H1 (cell line): ENCODE measurements at regions not wholly inside any gene's neighbourhood (a gene's known extent, or its start where the extent isn't known, plus 50 kb on each side); places are given as distances from the start of the nearest gene placed in this dataset.
A peak's percentile ranks its signal among the peaks of the same experiment; 100 is the strongest.

Experiments
- CTCF ChIA-PET: fragments of 300-600 bp; sonication (Branson Sonifier 250); formaldehyde crosslinking; loops from one replicate; lab custom pipeline; 2021; ENCODE audit not compliant: partially characterized antibody; lab: Charles Lee
- POLR2A ChIA-PET: fragments of 300-600 bp; sonication (Branson Sonifier 250); formaldehyde crosslinking; loops from one replicate; lab custom pipeline; 2021; ENCODE audit warnings: inconsistent platforms; ENCODE audit not compliant: partially characterized antibody; lab: Charles Lee
- DNase-seq, 2 experiments: peaks; one replicate each; pipeline versions ENCODE4 v3.0.0 to v3.0.0-alpha.2; 2010 to 2022; ENCODE audit warnings: low spot score in 2 of 2, low read depth in 1 of 2, mixed read lengths in 1 of 2
- FAIRE-seq: peaks from 2 replicates; lab custom pipeline; 2011; peaks lifted over from hg19 to GRCh38; lab: Jason Lieb, UNC
- H2AFZ ChIP-seq: 2 replicates; pipeline ENCODE4 v1.8.1; 2012; ENCODE audit warnings: low read length, inconsistent platforms
- H2AK5ac ChIP-seq: 2 replicates; pipeline ENCODE4 v1.6.1; 2013; ENCODE audit warnings: low read depth, low read length
- H2BK120ac ChIP-seq: replicated peaks from 2 replicates; pipeline ENCODE3; 2013; ENCODE audit warnings: low read depth, low read length, inconsistent platforms
- H2BK12ac ChIP-seq: 2 replicates; pipeline ENCODE4 v1.6.1; 2013; ENCODE audit warnings: low read depth, low read length
- H2BK15ac ChIP-seq: 2 replicates; pipeline ENCODE4 v1.6.1; 2013; ENCODE audit warnings: low read length
- H2BK20ac ChIP-seq: 2 replicates; pipeline ENCODE4 v1.6.1; 2013; ENCODE audit warnings: low read length
- H2BK5ac ChIP-seq: 2 replicates; pipeline ENCODE4 v1.6.1; 2013; ENCODE audit warnings: low read depth, low read length
- H3K14ac ChIP-seq: 2 replicates; pipeline ENCODE4 v1.6.1; 2013; ENCODE audit warnings: inconsistent platforms; ENCODE audit not compliant: insufficient read length
- H3K18ac ChIP-seq: 2 replicates; pipeline ENCODE4 v1.6.1; 2013; ENCODE audit warnings: low read length; ENCODE audit errors: extremely low read depth
- H3K23ac ChIP-seq: 2 replicates; pipeline ENCODE4 v1.6.1; 2013; ENCODE audit warnings: inconsistent platforms; ENCODE audit not compliant: insufficient read length
- H3K23me2 ChIP-seq: 2 replicates; pipeline ENCODE4 v1.6.1; 2013; ENCODE audit warnings: low read depth, low read length
- H3K27ac ChIP-seq: 2 replicates; pipeline ENCODE4 v1.6.1; 2011; ENCODE audit warnings: low read depth, low read length, inconsistent platforms
- H3K27me3 ChIP-seq, 4 experiments: replicated peaks in 1 of 4; 1 replicate in 1 of 4; 2 replicates in 3 of 4; pipeline versions ENCODE4 v1.6.1 to v1.8.1; 2011 to 2013; ENCODE audit warnings: low read length in 3 of 4, mild to moderate bottlenecking in 3 of 4, inconsistent platforms in 2 of 4, mixed read lengths in 2 of 4, moderate library complexity in 1 of 4; ENCODE audit not compliant: control insufficient read depth in 3 of 4, insufficient read depth in 3 of 4; ENCODE audit errors: extremely low read depth in 1 of 4
- H3K36me3 ChIP-seq, 4 experiments: 2 replicates each; pipeline versions ENCODE4 v1.6.1 to v1.8.1; 2011 to 2013; ENCODE audit warnings: mild to moderate bottlenecking in 4 of 4, low read length in 3 of 4, moderate library complexity in 2 of 4, control low read depth in 1 of 4, inconsistent platforms in 1 of 4; ENCODE audit not compliant: insufficient read depth in 4 of 4, control insufficient read depth in 2 of 4
- H3K4ac ChIP-seq: replicated peaks from 2 replicates; pipeline ENCODE3; 2013; ENCODE audit warnings: low read length, low read depth, mixed read lengths, inconsistent platforms; ENCODE audit not compliant: insufficient read length
- H3K4me1 ChIP-seq, 4 experiments: replicated peaks in 1 of 4; 1 replicate in 1 of 4; 2 replicates in 3 of 4; pipeline versions ENCODE4 v1.6.1 to v1.8.1; 2011 to 2013; ENCODE audit warnings: low read length in 3 of 4, inconsistent platforms in 2 of 4, mixed read lengths in 1 of 4; ENCODE audit not compliant: insufficient read depth in 4 of 4, control insufficient read depth in 3 of 4
- H3K4me2 ChIP-seq, 2 experiments: 2 replicates each; pipeline versions ENCODE4 v1.6.1 to v1.8.1; 2011 to 2013; ENCODE audit warnings: low read depth in 2 of 2, low read length in 2 of 2, control low read depth in 1 of 2, inconsistent platforms in 1 of 2, mild to moderate bottlenecking in 1 of 2; ENCODE audit not compliant: insufficient read depth in 1 of 2
- H3K4me3 ChIP-seq, 4 experiments: fragments of 200-600, 300-600 bp in 1 of 4; sonication (generic), shearing (Covaris generic), sonication (Bioruptor Twin) in 1 of 4; 2 replicates each; pipeline versions ENCODE4 v1.5.1 to v1.8.1; 2011 to 2016; ENCODE audit warnings: low read length in 4 of 4, low read depth in 3 of 4, control low read depth in 2 of 4, inconsistent platforms in 2 of 4, mild to moderate bottlenecking in 2 of 4, mixed read lengths in 1 of 4, moderate library complexity in 1 of 4; ENCODE audit not compliant: insufficient read depth in 2 of 4; ENCODE audit errors: extremely low read depth in 1 of 4
- H3K56ac ChIP-seq: replicated peaks from 2 replicates; pipeline ENCODE3; 2013; ENCODE audit warnings: low read depth, mild to moderate bottlenecking, mixed read lengths, low read length, inconsistent platforms; ENCODE audit not compliant: insufficient read length
- H3K79me1 ChIP-seq: 2 replicates; pipeline ENCODE4 v1.6.1; 2013; ENCODE audit warnings: low read depth, low read length, control low read depth
- H3K79me2 ChIP-seq, 2 experiments: 2 replicates each; pipeline versions ENCODE4 v1.6.1 to v1.8.1; 2012 to 2013; ENCODE audit warnings: low read length in 2 of 2, mild to moderate bottlenecking in 2 of 2, inconsistent platforms in 1 of 2; ENCODE audit not compliant: insufficient read depth in 2 of 2, control insufficient read depth in 1 of 2
- H3K9ac ChIP-seq, 4 experiments: replicated peaks in 1 of 4; 1 replicate in 1 of 4; 2 replicates in 3 of 4; pipeline versions ENCODE4 v1.6.1 to v1.8.1; 2011 to 2013; ENCODE audit warnings: low read depth in 3 of 4, low read length in 3 of 4, control low read depth in 2 of 4, mild to moderate bottlenecking in 2 of 4, moderate library complexity in 2 of 4, inconsistent platforms in 1 of 4; ENCODE audit errors: extremely low read depth in 1 of 4
- H3K9me3 ChIP-seq, 2 experiments: 2 replicates each; pipeline versions ENCODE4 v1.6.1 to v1.8.1; 2012 to 2013; ENCODE audit warnings: mild to moderate bottlenecking in 2 of 2, moderate library complexity in 2 of 2, control low read depth in 1 of 2, inconsistent platforms in 1 of 2, low read depth in 1 of 2, low read length in 1 of 2, mixed read lengths in 1 of 2; ENCODE audit not compliant: insufficient read depth in 2 of 2
- H4K20me1 ChIP-seq, 2 experiments: replicated peaks in 1 of 2; 2 replicates each; pipeline versions ENCODE3 to v1.8.1; 2011 to 2013; ENCODE audit warnings: inconsistent platforms in 2 of 2, low read length in 2 of 2, mild to moderate bottlenecking in 1 of 2; ENCODE audit not compliant: insufficient read depth in 2 of 2, control insufficient read depth in 1 of 2
- H4K5ac ChIP-seq: 2 replicates; pipeline ENCODE4 v1.6.1; 2013; ENCODE audit warnings: low read length, low read depth, mixed read lengths, inconsistent platforms; ENCODE audit not compliant: insufficient read length
- H4K8ac ChIP-seq: 2 replicates; pipeline ENCODE4 v1.8.0; 2013; ENCODE audit warnings: mild to moderate bottlenecking, moderate library complexity, low read length, inconsistent platforms; ENCODE audit not compliant: insufficient read depth; ENCODE audit errors: extremely low read depth
- H4K91ac ChIP-seq: replicated peaks from 2 replicates; pipeline ENCODE3; 2013; ENCODE audit warnings: low read length, mixed read lengths, inconsistent platforms; ENCODE audit not compliant: insufficient read length
- BACH1 ChIP-seq: IDR thresholded peaks from 2 replicates; pipeline ENCODE4 v1.6.1; 2012; ENCODE audit warnings: low read length, improper control_type of control experiment
- BCL11A ChIP-seq, 2 experiments: IDR thresholded peaks; one replicate each; pipeline ENCODE4 v1.6.1; 2011; ENCODE audit warnings: low read depth in 2 of 2, low read length in 2 of 2, mild to moderate bottlenecking in 2 of 2
- CHD2 ChIP-seq: IDR thresholded peaks from 2 replicates; pipeline ENCODE4 v1.6.1; 2012; ENCODE audit warnings: low read length, improper control_type of control experiment
- EGR1 ChIP-seq: IDR thresholded peaks from 2 replicates; pipeline ENCODE4 v1.6.1; 2011; ENCODE audit warnings: low read depth, low read length, borderline replicate concordance
- FOSL1 ChIP-seq: IDR thresholded peaks from 2 replicates; pipeline ENCODE4 v1.6.1; 2011; ENCODE audit warnings: mild to moderate bottlenecking, low read depth, low read length, moderate library complexity; ENCODE audit not compliant: insufficient read depth
- GABPA ChIP-seq: IDR thresholded peaks from 2 replicates; pipeline ENCODE4 v1.6.1; 2011; ENCODE audit warnings: mild to moderate bottlenecking, low read length, moderate library complexity, borderline replicate concordance; ENCODE audit not compliant: insufficient read depth
- HDAC2 ChIP-seq, 2 experiments: fragments of 300-600 bp in 1 of 2; sonication (generic) in 1 of 2; IDR thresholded peaks; 2 replicates each; pipeline ENCODE4 v1.6.1; 2011 to 2012; ENCODE audit warnings: low read depth in 2 of 2, low read length in 2 of 2, mild to moderate bottlenecking in 2 of 2, moderate library complexity in 2 of 2, borderline replicate concordance in 1 of 2, inconsistent platforms in 1 of 2
- SIX5 ChIP-seq: IDR thresholded peaks from 2 replicates; pipeline ENCODE4 v1.6.1; 2011; ENCODE audit warnings: mild to moderate bottlenecking, low read depth, low read length
- TAF7 ChIP-seq: optimal IDR thresholded peaks from 2 replicates; pipeline ENCODE3; 2011; ENCODE audit warnings: low read depth, mild to moderate bottlenecking, inconsistent platforms, low read length, moderate library complexity, borderline replicate concordance
- WGBS, 2 experiments: shearing (Covaris generic) in 1 of 2; methylation state at CpG; one replicate each; pipeline versions ENCODE4 v1.1.6 to v1.1.7; 2013 to 2015; ENCODE audit warnings: low lambda C conversion rate in 2 of 2, mixed read lengths in 2 of 2, inconsistent platforms in 1 of 2, low coverage in 1 of 2, missing lambda C conversion rate in 1 of 2; ENCODE audit not compliant: insufficient replicate concordance in 2 of 2, insufficient coverage in 1 of 2, insufficient read length in 1 of 2; ENCODE audit errors: extremely low coverage in 1 of 2, missing lambda C conversion rate in 1 of 2; 5-methylcytosine and 5-hydroxymethylcytosine counted together

- FAIRE-seq (no peak), DNase-seq (no peak)
- no peak overlapping the region for H3K18ac ChIP-seq
- no peaks in the 10 kb centered on the region for H4K20me1 ChIP-seq
- H4K5ac ChIP-seq, result no peak overlapping the region
- H2BK5ac ChIP-seq, result no peak overlapping the region
- no peak overlapping the region for H2AFZ ChIP-seq
- H2BK12ac ChIP-seq, result no peak overlapping the region
- H3K4me1 ChIP-seq, result peaks cover 0 to 5% (median 2%) of the 10 kb centered on the region in 4 experiments; a peak in 1 of 7 replicates
- H3K23me2 ChIP-seq, result no peaks in the 10 kb centered on the region
- no peak overlapping the region for H3K14ac ChIP-seq
- H3K4me3 ChIP-seq, result no peak overlapping the region
- no peaks in the 10 kb centered on the region for H3K36me3 ChIP-seq
- no peak overlapping the region for H3K4ac ChIP-seq
- H3K79me2 ChIP-seq, result no peaks in the 10 kb centered on the region
- no peak overlapping the region for H2BK120ac ChIP-seq
- no peak overlapping the region for H3K56ac ChIP-seq
- H3K9me3 ChIP-seq, result no peaks in the 10 kb centered on the region
- H2BK15ac ChIP-seq, result no peak overlapping the region
- H3K27me3 ChIP-seq, result no peaks in the 10 kb centered on the region
- TF ChIP-seq CHD2 (no peak), HDAC2 (IDR thresholded peaks at IDR 0.05; ENCODE audit: borderline replicate concordance in 1 of 2, low read depth in 2 of 2, low read length in 2 of 2) (no peak), BCL11A (IDR thresholded peaks at IDR 0.05; ENCODE audit: low read depth in 2 of 2, low read length in 2 of 2) (no peak), BACH1 (no peak), SIX5 (no peak), EGR1 (no peak), GABPA (no peak), FOSL1 (no peak), TAF7 (no peak)
- ChIA-PET POLR2A (no interaction called here), CTCF (interaction anchor here (1.1 kb wide), 1 partner anchor 13 kb away, joined by 3 read pairs; no protein-coding TSS in a partner anchor)
- no peak overlapping the region for H3K4me2 ChIP-seq
- H3K27ac ChIP-seq, result no peak overlapping the region
- H2AK5ac ChIP-seq, result no peak overlapping the region
- H3K79me1 ChIP-seq, result no peaks in the 10 kb centered on the region
- H4K8ac ChIP-seq, result no peak overlapping the region
- H2BK20ac ChIP-seq, result 0 out of 2 replicates have a peak overlapping the region, but pooled peaks have one; percentile 41
- 91% methylated on average over 3 of the region's 3 CpGs; no CpG with 5 or more reads in 1 of the 2 experiments for WGBS, 2 experiments
- no peak overlapping the region for H3K23ac ChIP-seq
- no peak overlapping the region for H4K91ac ChIP-seq
- no peak overlapping the region for H3K9ac ChIP-seq
Observed at GRCh38 chr15:53323191-53323590, 436.3 kb downstream of the WDR72 start.
